Adrenal gland (tissue), 5 donors: ENCODE measurements at regions not wholly inside any gene's neighbourhood (a gene's known extent, or its start where the extent isn't known, plus 50 kb on each side); places are given as distances from the start of the nearest gene placed in this dataset.

ENCODE experiments used
- CTCF ChIP-seq, 6 experiments: fragments of 450-650 bp in 4 of 6; fragments of 200-600 bp in 2 of 6; sonication (generic) in 1 of 6; IDR thresholded peaks; 1 replicate in 5 of 6; 2 replicates in 1 of 6; pipeline versions ENCODE4 v1.5.1 to v1.8.0; 2016 to 2021; ENCODE audit warnings: antibody characterized with exemption in 6 of 6, mild to moderate bottlenecking in 2 of 6, moderate library complexity in 1 of 6
- POLR2A ChIP-seq, 2 donors: fragments of 450-650 bp; IDR thresholded peaks; one replicate each; pipeline ENCODE4 v1.6.1; 2017; ENCODE audit warnings: antibody characterized with exemption in 2 of 2, mild to moderate bottlenecking in 2 of 2, moderate library complexity in 1 of 2
- donor health status: DM: no; HTN: no; CAD: no.

- TF ChIP-seq CTCF (IDR thresholded peaks at IDR 0.05) (no peak), POLR2A (IDR thresholded peaks at IDR 0.05) (no peak)
These were observed 484.5 kb downstream of the PDGFC start for GRCh38 chr4:156487107-156487506.
